Kidney epithelial cell (primary cell): ENCODE measurements at regions not wholly inside any gene's neighbourhood (a gene's known extent, or its start where the extent isn't known, plus 50 kb on each side); places are given as distances from the start of the nearest gene placed in this dataset.
A peak's percentile ranks its signal among the peaks of the same experiment; 100 is the strongest.

Source experiments
- DNase-seq: peaks from one replicate; pipeline ENCODE4 v3.0.0-alpha.2; 2010; ENCODE audit warnings: low read depth
- H3K27me3 ChIP-seq: 2 replicates; pipeline ENCODE4 v1.6.0; 2011; ENCODE audit warnings: low read length; ENCODE audit not compliant: control insufficient read depth, insufficient read depth
- H3K36me3 ChIP-seq: 2 replicates; pipeline ENCODE4 v1.5.1; 2011; ENCODE audit warnings: low read length; ENCODE audit not compliant: control insufficient read depth, insufficient read depth
- H3K4me3 ChIP-seq: 2 replicates; pipeline ENCODE4 v1.5.1; 2011; ENCODE audit warnings: low read depth, mild to moderate bottlenecking, control low read depth, low read length
- CTCF ChIP-seq: IDR thresholded peaks from 2 replicates; pipeline ENCODE4 v1.5.1; 2011; ENCODE audit warnings: mild to moderate bottlenecking, moderate library complexity, low read length, control low read depth, inconsistent platforms; ENCODE audit not compliant: insufficient read depth, poor library complexity, severe bottlenecking

GRCh38 chr2:34107811-34108210, 508.7 kb upstream of the FAM98A start:
- Histone ChIP-seq H3K4me3 (no peak overlapping the region), H3K36me3 (no peaks in the 10 kb centered on the region), H3K27me3 (no peaks in the 10 kb centered on the region)
- DNase-seq, result no peak
- no peak for TF ChIP-seq CTCF

GRCh38 chr2:34105006-34105767, 506.1 kb upstream of the FAM98A start:
- DNase-seq, result peak; percentile 78
- H3K27me3 ChIP-seq, result no peaks in the 10 kb centered on the region
- H3K36me3 ChIP-seq, result no peaks in the 10 kb centered on the region
- TF ChIP-seq CTCF, result no peak
- H3K4me3 ChIP-seq, result no peak overlapping the region

GRCh38 chr2:34104601-34105000, 505.5 kb upstream of the FAM98A start:
- H3K27me3 ChIP-seq, result no peaks in the 10 kb centered on the region
- TF ChIP-seq CTCF, result no peak
- no peaks in the 10 kb centered on the region for H3K36me3 ChIP-seq
- DNase-seq, result peak; percentile 63
- no peak overlapping the region for H3K4me3 ChIP-seq

- no peaks in the 10 kb centered on the region for H3K36me3 ChIP-seq
- DNase-seq, result no peak
- TF ChIP-seq CTCF, result no peak
- H3K27me3 ChIP-seq, result no peaks in the 10 kb centered on the region
- H3K4me3 ChIP-seq, result no peak overlapping the region
Measured at GRCh38 chr2:34103437-34103836, 504.3 kb upstream of the FAM98A start.

GRCh38 chr2:34102339-34102738, 503.2 kb upstream of the FAM98A start:
- H3K27me3 ChIP-seq, result no peaks in the 10 kb centered on the region
- H3K36me3 ChIP-seq, result no peaks in the 10 kb centered on the region
- no peak for TF ChIP-seq CTCF
- DNase-seq, result no peak
- no peak overlapping the region for H3K4me3 ChIP-seq

- H3K36me3 ChIP-seq, result no peaks in the 10 kb centered on the region
- H3K27me3 ChIP-seq, result no peaks in the 10 kb centered on the region
- DNase-seq, result no peak
- TF ChIP-seq CTCF, result no peak
- H3K4me3 ChIP-seq, result no peak overlapping the region
Measured at GRCh38 chr2:34099377-34099776, 500.3 kb upstream of the FAM98A start.
